Fibroblast of mammary gland (primary cell): ENCODE measurements at regions not wholly inside any gene's neighbourhood (a gene's known extent, or its start where the extent isn't known, plus 50 kb on each side); places are given as distances from the start of the nearest gene placed in this dataset.

Source experiments
- DNase-seq: peaks from one replicate; pipeline ENCODE4 v3.0.0-alpha.2; 2010; ENCODE audit warnings: low read depth
- H3K4me3 ChIP-seq: 2 replicates; pipeline ENCODE4 v1.5.1; 2011; ENCODE audit warnings: low read depth, mild to moderate bottlenecking, low read length, moderate library complexity; ENCODE audit not compliant: control insufficient read depth
- TF ChIP-seq, protein P1 (sequence below): conservative IDR thresholded peaks from 2 replicates; pipeline ENCODE4 v1.5.1; 2011; ENCODE audit warnings: low read depth, low read length, inconsistent platforms; ENCODE audit not compliant: control insufficient read depth, insufficient read depth

DNA sequence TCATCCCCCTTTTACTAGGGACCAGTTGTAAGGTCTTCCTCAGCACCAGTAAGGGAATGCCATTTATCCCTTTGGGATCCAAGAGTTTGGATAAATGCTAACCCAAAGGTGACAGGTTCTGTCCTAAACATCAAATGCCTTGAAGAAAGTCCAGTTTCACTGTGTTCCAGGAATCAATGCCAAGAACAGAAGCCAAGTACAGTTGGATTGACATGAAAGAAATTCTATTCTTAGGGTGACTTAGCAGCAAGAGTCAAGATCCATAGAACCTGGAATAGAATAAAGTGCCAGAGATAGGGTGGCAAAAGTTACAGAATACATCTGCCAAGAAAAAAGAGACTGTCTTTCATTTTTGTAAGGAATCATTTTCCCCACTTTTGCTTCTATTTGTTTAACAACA lies 94.9 kb upstream of the ADAMTS5 start:
- no peak overlapping the region for H3K4me3 ChIP-seq
- TF ChIP-seq, protein P1, sequence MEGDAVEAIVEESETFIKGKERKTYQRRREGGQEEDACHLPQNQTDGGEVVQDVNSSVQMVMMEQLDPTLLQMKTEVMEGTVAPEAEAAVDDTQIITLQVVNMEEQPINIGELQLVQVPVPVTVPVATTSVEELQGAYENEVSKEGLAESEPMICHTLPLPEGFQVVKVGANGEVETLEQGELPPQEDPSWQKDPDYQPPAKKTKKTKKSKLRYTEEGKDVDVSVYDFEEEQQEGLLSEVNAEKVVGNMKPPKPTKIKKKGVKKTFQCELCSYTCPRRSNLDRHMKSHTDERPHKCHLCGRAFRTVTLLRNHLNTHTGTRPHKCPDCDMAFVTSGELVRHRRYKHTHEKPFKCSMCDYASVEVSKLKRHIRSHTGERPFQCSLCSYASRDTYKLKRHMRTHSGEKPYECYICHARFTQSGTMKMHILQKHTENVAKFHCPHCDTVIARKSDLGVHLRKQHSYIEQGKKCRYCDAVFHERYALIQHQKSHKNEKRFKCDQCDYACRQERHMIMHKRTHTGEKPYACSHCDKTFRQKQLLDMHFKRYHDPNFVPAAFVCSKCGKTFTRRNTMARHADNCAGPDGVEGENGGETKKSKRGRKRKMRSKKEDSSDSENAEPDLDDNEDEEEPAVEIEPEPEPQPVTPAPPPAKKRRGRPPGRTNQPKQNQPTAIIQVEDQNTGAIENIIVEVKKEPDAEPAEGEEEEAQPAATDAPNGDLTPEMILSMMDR = no peak
- DNase-seq = no peak

DNA sequence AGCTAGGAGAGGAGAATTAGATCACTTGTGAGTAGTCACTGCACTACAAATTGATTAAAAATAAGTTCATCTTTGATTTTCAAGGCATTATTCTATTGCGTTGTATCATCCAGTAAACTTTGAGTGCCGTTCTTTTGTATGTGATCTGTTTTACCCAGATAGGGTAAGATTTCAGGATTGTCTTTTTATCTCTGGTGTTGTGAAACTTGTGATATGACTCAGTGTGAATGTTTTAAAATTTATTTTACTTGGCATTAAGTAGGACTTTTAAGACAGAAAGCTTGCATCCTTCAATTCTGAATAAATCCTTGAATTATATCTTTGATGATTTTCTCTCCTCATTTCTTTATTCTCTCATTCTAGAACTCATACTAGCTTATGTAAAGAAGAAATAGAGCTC lies 93.3 kb upstream of the ADAMTS5 start:
- H3K4me3 ChIP-seq = no peak overlapping the region
- peak; percentile 72 for DNase-seq
- TF ChIP-seq, protein P1 = no peak

DNA sequence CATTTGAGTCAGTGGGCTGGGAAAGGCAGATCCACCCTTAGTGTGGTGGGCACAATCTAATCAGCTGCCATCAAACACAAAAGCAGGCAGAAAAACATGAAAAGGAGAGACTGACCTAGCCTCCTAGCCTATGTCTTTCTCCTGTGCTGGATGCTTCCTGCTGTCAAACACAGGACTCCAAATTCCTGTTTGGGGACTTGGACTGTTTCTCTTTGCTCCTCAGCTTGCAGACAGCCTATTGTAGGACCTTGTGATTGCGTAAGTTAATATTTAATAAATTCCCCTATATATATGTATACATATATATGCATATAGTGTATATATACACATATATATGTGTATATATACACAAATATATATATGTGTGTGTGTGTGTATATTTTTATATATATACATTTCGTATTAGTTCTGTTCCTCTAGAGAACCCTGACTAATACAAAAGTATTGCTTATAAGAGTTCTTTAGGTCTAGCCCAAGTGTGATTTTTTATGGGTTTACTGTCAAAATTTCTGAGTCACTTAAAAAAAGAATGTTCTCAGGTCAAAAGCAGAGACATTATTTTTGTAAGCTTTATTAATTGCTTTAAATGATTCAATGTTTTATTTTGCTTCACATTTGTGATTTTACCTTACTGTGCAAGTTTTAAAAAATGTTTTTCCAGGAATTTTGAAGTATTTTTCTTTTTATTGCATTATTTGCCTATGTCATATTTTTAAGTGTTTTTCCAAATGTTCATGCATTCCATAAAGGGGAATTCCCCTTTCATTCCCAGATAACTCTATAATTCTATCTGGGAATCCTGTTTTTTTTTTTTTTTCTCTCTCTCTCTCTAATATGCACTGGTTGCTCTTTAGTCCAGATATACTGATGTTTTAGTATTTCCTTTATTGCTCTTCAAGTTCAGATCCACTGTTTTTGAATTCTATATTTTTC lies 92.1 kb upstream of the ADAMTS5 start:
- peak; percentile 43 for DNase-seq
- no peak overlapping the region for H3K4me3 ChIP-seq
- TF ChIP-seq, protein P1 = no peak

DNA sequence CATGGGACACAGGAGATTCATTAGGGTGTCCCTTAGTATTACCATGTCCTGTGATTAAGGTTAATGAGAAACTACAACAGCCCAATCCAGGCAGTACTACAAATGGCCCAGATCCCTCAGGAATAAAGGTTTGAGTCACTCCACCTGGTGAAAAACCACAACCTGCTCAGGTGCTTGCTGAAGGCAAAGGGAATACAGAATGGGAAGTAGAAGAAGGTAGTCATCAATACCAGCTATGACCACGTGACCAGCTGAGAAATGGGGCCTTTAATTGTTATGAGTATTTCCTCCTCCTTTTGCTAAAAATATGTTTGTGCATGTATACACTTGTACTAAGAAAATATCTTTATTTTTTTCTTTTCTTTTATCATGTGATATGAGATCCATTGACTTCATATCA lies 91.1 kb upstream of the ADAMTS5 start:
- no peak overlapping the region for H3K4me3 ChIP-seq
- no peak for DNase-seq
- TF ChIP-seq, protein P1 = no peak

DNA sequence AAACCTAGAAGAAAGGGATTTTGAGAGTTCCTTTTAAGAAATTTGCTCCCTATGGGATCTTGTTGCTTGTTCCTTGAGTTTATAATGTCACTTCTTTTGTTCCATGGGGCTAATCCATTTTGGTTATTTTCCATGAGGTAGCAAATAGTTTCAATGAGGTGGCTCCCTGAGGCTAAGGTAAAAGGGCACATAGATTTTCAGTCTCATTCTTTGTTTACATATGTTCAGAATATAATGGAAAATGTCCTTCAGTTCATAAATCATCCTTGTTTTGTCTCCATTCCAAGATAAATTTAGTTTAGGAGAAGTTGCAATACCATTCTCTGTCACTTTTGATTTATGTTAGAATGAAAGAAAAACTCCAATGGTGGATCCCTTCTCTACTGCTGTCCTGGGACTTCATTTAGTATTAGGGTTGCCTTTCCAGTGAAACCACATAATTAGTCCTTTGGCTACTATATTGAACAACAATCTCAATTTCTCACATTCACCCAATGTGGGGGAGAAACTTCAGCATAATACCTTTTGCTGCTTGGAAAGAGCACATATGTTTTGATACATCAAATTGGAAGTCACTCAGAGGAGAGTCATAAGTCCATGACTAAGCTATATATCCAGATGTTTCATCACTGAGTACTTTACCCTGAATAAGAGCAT lies 80.9 kb upstream of the ADAMTS5 start:
- peak; percentile 93 for DNase-seq
- TF ChIP-seq, protein P1 = no peak
- H3K4me3 ChIP-seq = no peak overlapping the region

DNA sequence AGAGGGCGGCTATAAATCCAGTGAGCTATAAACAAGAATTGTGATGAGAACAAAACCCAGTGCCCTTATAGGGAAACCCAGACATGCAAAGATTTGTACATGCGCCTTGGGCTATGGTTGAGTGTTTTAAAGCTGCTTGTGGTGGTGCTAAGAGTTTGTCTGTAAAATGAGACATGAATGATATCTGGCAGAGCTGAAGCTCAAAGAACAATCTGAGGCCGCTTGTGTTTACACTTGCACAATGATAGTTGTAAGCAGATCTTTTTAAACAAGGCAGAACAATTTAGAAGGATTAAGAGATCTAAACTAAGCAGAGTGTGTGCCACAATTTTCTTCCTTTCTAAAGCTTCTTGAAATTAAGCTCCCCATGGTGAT lies 80.4 kb upstream of the ADAMTS5 start:
- TF ChIP-seq, protein P1 = no peak
- no peak overlapping the region for H3K4me3 ChIP-seq
- peak; percentile 19 for DNase-seq
